ENCODE measurements at regions not wholly inside any gene's neighbourhood (a gene's known extent, or its start where the extent isn't known, plus 50 kb on each side); places are given as distances from the start of the nearest gene placed in this dataset.

DNA sequence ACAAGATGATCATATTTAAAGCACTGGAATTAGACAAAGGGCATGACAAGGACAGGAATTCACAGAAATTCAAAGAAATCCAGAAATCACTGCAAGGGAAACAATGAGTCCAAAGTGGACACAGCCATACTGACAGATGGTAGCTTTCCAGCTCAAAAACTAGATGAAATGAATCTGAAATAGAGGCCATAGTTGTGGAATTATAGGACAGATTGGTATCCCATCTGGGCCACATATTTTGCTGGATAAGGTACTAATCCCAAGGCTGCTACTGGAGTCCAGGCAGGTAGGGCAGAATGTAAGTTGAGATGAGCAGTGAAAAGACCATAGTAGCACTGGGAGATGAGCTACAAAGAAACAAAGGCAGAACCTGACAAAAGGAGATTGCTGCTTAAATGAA lies 258.3 kb upstream of the ANO3 start:
- no peak overlapping the region for H3K27ac ChIP-seq
- H3K4me1 ChIP-seq: no peaks in the 10 kb centered on the region
- H3K4me3 ChIP-seq: no peak overlapping the region
- intact Hi-C loops (cut with DNase I): no loop called here
- no peak for DNase-seq
- no peaks in the 10 kb centered on the region for H3K9me3 ChIP-seq
- no peak for TF ChIP-seq POLR2A (IDR thresholded peaks at IDR 0.05)
- no peak for TF ChIP-seq CTCF (IDR thresholded peaks at IDR 0.05)
- H3K36me3 ChIP-seq: no peaks in the 10 kb centered on the region
- no peaks in the 10 kb centered on the region for H3K27me3 ChIP-seq

GRCh38 chr11:26076233-26076990 lies 255.5 kb upstream of the ANO3 start:
- no peaks in the 10 kb centered on the region for H3K4me1 ChIP-seq
- DNase-seq: no peak
- no peaks in the 10 kb centered on the region for H3K9me3 ChIP-seq
- intact Hi-C loops (cut with DNase I): no loop called here
- no peak for TF ChIP-seq POLR2A (IDR thresholded peaks at IDR 0.05)
- TF ChIP-seq CTCF (IDR thresholded peaks at IDR 0.05): no peak
- no peaks in the 10 kb centered on the region for H3K36me3 ChIP-seq
- H3K27me3 ChIP-seq: no peaks in the 10 kb centered on the region
- H3K27ac ChIP-seq: no peak overlapping the region
- 80 to 88% methylated on average over 3 of the region's 3 CpGs for WGBS, 2 donors
- no peak overlapping the region for H3K4me3 ChIP-seq

DNA sequence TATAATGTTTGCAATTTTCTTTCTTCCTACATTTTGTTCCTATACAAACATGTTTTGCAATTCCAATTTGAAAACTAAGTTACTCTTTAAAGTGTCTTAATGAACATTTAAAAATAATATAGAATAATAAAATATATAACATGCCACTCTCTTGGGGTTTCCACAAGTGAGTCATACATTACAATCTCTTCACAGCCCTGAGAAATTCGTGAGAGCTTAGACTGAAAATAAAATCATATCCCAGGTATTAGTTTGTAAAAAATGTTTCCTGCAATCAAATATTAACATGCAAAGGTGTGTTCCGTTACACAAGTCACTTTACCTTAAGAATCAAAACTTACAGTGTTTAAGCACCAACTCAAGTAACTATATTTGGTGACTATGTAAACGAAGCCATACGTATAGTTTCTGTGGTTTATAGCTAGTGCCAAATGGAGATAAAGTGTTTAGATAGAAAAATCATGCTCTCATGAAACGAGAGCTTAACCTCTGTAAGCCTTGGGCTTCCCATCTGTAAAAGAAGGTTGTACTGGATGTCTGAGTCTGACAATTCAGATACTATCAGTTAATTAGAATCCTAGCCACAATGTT lies 253.6 kb upstream of the ANO3 start:
- Histone ChIP-seq H3K9me3 (no peaks in the 10 kb centered on the region), H3K36me3 (no peaks in the 10 kb centered on the region), H3K4me1 (no peaks in the 10 kb centered on the region), H3K4me3 (no peak overlapping the region), H3K27me3 (no peaks in the 10 kb centered on the region), H3K27ac (no peak overlapping the region)
- no peak for DNase-seq
- WGBS, 2 donors: 30 to 38% methylated on average over 5 of the region's 5 CpGs
- TF ChIP-seq POLR2A (IDR thresholded peaks at IDR 0.05) (no peak), CTCF (IDR thresholded peaks at IDR 0.05) (no peak)
- intact Hi-C loops (cut with DNase I): no loop called here

GRCh38 chr11:26084313-26084712 lies 247.6 kb upstream of the ANO3 start:
- no peak overlapping the region for H3K4me3 ChIP-seq
- intact Hi-C loops (cut with DNase I): no loop called here
- no peaks in the 10 kb centered on the region for H3K4me1 ChIP-seq
- 59 to 65% methylated on average over 3 of the region's 3 CpGs for WGBS, 2 donors
- H3K9me3 ChIP-seq: no peaks in the 10 kb centered on the region
- no peak overlapping the region for H3K27ac ChIP-seq
- TF ChIP-seq POLR2A (IDR thresholded peaks at IDR 0.05) (no peak), CTCF (IDR thresholded peaks at IDR 0.05) (no peak)
- H3K27me3 ChIP-seq: no peaks in the 10 kb centered on the region
- DNase-seq: no peak
- H3K36me3 ChIP-seq: no peaks in the 10 kb centered on the region

- Histone ChIP-seq H3K4me1 (no peaks in the 10 kb centered on the region), H3K9me3 (no peaks in the 10 kb centered on the region), H3K27me3 (no peaks in the 10 kb centered on the region), H3K36me3 (no peaks in the 10 kb centered on the region), H3K4me3 (no peak overlapping the region), H3K27ac (no peak overlapping the region)
- WGBS, 2 donors: 58 to 71% methylated on average over 1 of the region's 1 CpG
- DNase-seq: no peak
- TF ChIP-seq POLR2A (IDR thresholded peaks at IDR 0.05): no peak
- no peak for TF ChIP-seq CTCF (IDR thresholded peaks at IDR 0.05)
- intact Hi-C loops (cut with DNase I): no loop called here
Measured at GRCh38 chr11:26086028-26086427, 245.9 kb upstream of the ANO3 start.
